ENCODE measurements at regions not wholly inside any gene's neighbourhood (a gene's known extent, or its start where the extent isn't known, plus 50 kb on each side); places are given as distances from the start of the nearest gene placed in this dataset.

GRCh38 chr11:112769584-112769983 is 191.6 kb upstream of the NCAM1 start:
- TF ChIP-seq POLR2A (IDR thresholded peaks at IDR 0.05; ENCODE audit: low read length) (no peak), GATA1 (IDR thresholded peaks at IDR 0.05; ENCODE audit: low read depth, low read length) (no peak)

All from erythroblast (primary cell).